Stimulated activated naive B cell treated with anti-CD40 and anti-IgM and Interleukin-4, amounts not matched to agents 10 μg/mL and 1 μg/mL and 100 μg/mL, for 72 hours (primary cell): ENCODE measurements at regions not wholly inside any gene's neighbourhood (a gene's known extent, or its start where the extent isn't known, plus 50 kb on each side); places are given as distances from the start of the nearest gene placed in this dataset.

Source experiments
- ATAC-seq, 2 donors: fragments of 150-1000 bp; cut with Tn5 transposase; replicated peaks; 2 replicates each; pipeline ENCODE4 v1.10.0; 2021; ENCODE audit warnings: moderate library complexity in 1 of 2
- DNase-seq: peaks from one replicate; pipeline ENCODE4 v3.0.0; 2021
- H3K27ac Mint-ChIP-seq: one replicate; pipeline ENCODE4 v1.8.0; 2022; ENCODE audit warnings: mild to moderate bottlenecking, mixed read lengths
- H3K27me3 Mint-ChIP-seq, 2 donors: one replicate each; pipeline ENCODE4 v1.8.0; 2022; ENCODE audit warnings: mixed read lengths in 2 of 2
- H3K36me3 Mint-ChIP-seq, 2 donors: one replicate each; pipeline ENCODE4 v1.8.0; 2022; ENCODE audit warnings: mixed read lengths in 2 of 2, mild to moderate bottlenecking in 1 of 2
- H3K4me1 Mint-ChIP-seq, 2 donors: one replicate each; pipeline ENCODE4 v1.8.0; 2022; ENCODE audit warnings: mixed read lengths in 2 of 2, mild to moderate bottlenecking in 1 of 2
- H3K4me3 Mint-ChIP-seq, 2 donors: one replicate each; pipeline ENCODE4 v1.8.0; 2022; ENCODE audit warnings: mild to moderate bottlenecking in 2 of 2, mixed read lengths in 2 of 2, moderate library complexity in 1 of 2
- H3K9me3 Mint-ChIP-seq, 2 donors: one replicate each; pipeline ENCODE4 v1.8.0; 2022; ENCODE audit warnings: mixed read lengths in 2 of 2, mild to moderate bottlenecking in 1 of 2

- peaks cover 8% of the 10 kb centered on the region in 2 donors for H3K27me3 Mint-ChIP-seq
- H3K4me1 Mint-ChIP-seq: peaks cover 0 to 2% of the 10 kb centered on the region in 2 donors
- no peaks in the 10 kb centered on the region for H3K9me3 Mint-ChIP-seq
- H3K36me3 Mint-ChIP-seq: no peaks in the 10 kb centered on the region
- no peak overlapping the region for H3K4me3 Mint-ChIP-seq
- no peak overlapping the region for H3K27ac Mint-ChIP-seq
- ATAC-seq: no peak
- DNase-seq: no peak
These were observed 85.0 kb downstream of the NUF2 start for GRCh38 chr1:163406772-163407171.

- no peaks in the 10 kb centered on the region for H3K36me3 Mint-ChIP-seq
- DNase-seq (no peak), ATAC-seq (no peak)
- peaks cover 0 to 2% of the 10 kb centered on the region in 2 donors for H3K4me1 Mint-ChIP-seq
- H3K27me3 Mint-ChIP-seq: peaks cover 5 to 8% of the 10 kb centered on the region in 2 donors
- no peak overlapping the region for H3K4me3 Mint-ChIP-seq
- H3K9me3 Mint-ChIP-seq: no peaks in the 10 kb centered on the region
- H3K27ac Mint-ChIP-seq: no peak overlapping the region
These were observed 86.5 kb downstream of the NUF2 start for GRCh38 chr1:163408262-163408661.

GRCh38 chr1:163410073-163410999 lies 88.6 kb downstream of the NUF2 start:
- Mint-ChIP-seq H3K27ac (no peak overlapping the region), H3K4me3 (no peak overlapping the region), H3K9me3 (no peaks in the 10 kb centered on the region), H3K27me3 (peaks cover 5 to 13% of the 10 kb centered on the region in 2 donors), H3K4me1 (peaks cover 6% of the 10 kb centered on the region in 2 donors), H3K36me3 (no peaks in the 10 kb centered on the region)
- DNase-seq (peak; percentile 17), ATAC-seq (peak in 1 of 2 donors; percentile 16)

DNA sequence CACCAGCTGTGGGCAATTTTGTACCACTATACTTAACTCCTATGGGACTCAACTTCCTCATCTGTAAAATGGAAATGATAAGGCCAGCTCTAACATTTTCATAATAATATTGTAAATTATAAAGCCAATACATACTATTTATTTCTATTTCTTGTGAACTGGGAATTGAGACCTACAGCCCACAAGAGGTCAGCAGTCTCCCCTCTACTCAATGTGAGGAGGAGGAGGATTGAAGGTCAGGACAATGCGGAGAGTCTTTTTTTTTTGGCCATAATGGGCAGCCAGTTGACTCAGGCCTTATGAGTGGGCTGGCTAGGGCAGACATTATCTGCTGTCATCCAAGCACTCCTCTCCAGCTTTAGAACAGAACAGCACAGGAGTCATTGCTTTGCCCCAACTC lies 90.5 kb downstream of the NUF2 start:
- H3K4me1 Mint-ChIP-seq: peaks cover 8 to 9% of the 10 kb centered on the region in 2 donors
- no peaks in the 10 kb centered on the region for H3K9me3 Mint-ChIP-seq
- H3K36me3 Mint-ChIP-seq: no peaks in the 10 kb centered on the region
- H3K27ac Mint-ChIP-seq: no peak overlapping the region
- no peak overlapping the region for H3K4me3 Mint-ChIP-seq
- ATAC-seq (no peak), DNase-seq (no peak)
- H3K27me3 Mint-ChIP-seq: peaks cover 7 to 20% of the 10 kb centered on the region in 2 donors

DNA sequence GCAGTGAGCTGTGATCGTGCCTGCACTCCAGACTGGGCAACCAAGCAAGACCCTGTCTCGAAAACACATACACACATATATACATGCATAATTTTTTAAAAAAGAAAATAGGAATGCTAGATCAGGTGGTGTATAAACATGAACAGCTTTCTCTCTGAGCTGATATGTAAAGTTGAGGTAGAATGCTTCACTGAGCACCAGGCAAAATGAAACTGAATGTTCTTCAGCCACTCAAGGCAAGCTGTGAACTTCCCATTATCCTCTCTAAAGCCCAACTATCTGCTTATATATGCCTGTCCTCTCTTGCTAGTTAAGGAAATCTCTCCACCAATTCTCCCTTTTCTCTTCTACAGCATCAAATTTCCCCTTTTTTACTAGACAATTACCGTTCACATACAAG lies 93.0 kb downstream of the NUF2 start:
- Mint-ChIP-seq H3K9me3 (no peaks in the 10 kb centered on the region), H3K27ac (no peak overlapping the region), H3K27me3 (peaks cover 5 to 15% of the 10 kb centered on the region in 2 donors), H3K4me1 (peaks cover 8 to 9% of the 10 kb centered on the region in 2 donors), H3K4me3 (no peak overlapping the region), H3K36me3 (no peaks in the 10 kb centered on the region)
- ATAC-seq (peak; percentile 65 to 82), DNase-seq (no peak)

DNA sequence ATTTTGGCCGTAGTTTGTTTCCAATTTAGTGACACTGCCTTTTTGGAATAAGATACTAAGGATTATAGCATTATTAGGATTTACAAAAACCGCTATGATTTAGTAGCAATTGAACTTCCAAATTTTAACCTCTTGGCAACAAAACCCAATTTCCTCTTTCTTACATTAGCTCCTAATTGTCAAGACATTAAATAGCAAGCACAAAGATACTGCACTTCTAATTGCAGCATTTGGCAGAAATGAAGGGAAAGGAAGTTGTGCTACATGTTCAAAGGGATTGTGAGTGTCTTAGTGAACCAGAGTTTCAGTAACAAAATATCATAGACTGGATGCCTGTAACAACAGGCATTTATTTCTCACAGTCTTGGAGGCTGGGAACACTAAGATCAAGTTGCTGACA lies 99.9 kb downstream of the NUF2 start:
- Mint-ChIP-seq H3K9me3 (no peaks in the 10 kb centered on the region), H3K4me3 (no peak overlapping the region), H3K27ac (no peak overlapping the region), H3K27me3 (peaks cover 5 to 12% of the 10 kb centered on the region in 2 donors), H3K4me1 (no peaks in the 10 kb centered on the region), H3K36me3 (no peaks in the 10 kb centered on the region)
- no peak for ATAC-seq
- DNase-seq: no peak

GRCh38 chr1:163422738-163423404 lies 101.1 kb downstream of the NUF2 start:
- Mint-ChIP-seq H3K27ac (no peak overlapping the region), H3K36me3 (no peaks in the 10 kb centered on the region), H3K4me1 (no peaks in the 10 kb centered on the region), H3K4me3 (no peak overlapping the region), H3K9me3 (no peaks in the 10 kb centered on the region), H3K27me3 (peaks cover 0 to 4% of the 10 kb centered on the region in 2 donors)
- DNase-seq (no peak), ATAC-seq (no peak)

- no peak overlapping the region for H3K27ac Mint-ChIP-seq
- ATAC-seq: no peak
These were observed 104.9 kb downstream of the NUF2 start for GRCh38 chr1:163426505-163427251.

GRCh38 chr1:163427279-163427678 lies 105.5 kb downstream of the NUF2 start:
- no peak overlapping the region for H3K4me3 Mint-ChIP-seq
- ATAC-seq: no peak
- H3K4me1 Mint-ChIP-seq: no peaks in the 10 kb centered on the region
- peaks cover 1 to 3% of the 10 kb centered on the region in 2 donors for H3K9me3 Mint-ChIP-seq
- no peak for DNase-seq
- H3K27me3 Mint-ChIP-seq: peaks cover 0 to 4% of the 10 kb centered on the region in 2 donors
- no peak overlapping the region for H3K27ac Mint-ChIP-seq
- H3K36me3 Mint-ChIP-seq: no peaks in the 10 kb centered on the region

More at GRCh38 chr1:163426505-163427251, 104.9 kb downstream of the NUF2 start:
- DNase-seq: no peak
- Mint-ChIP-seq H3K27me3 (peaks cover 0 to 4% of the 10 kb centered on the region in 2 donors), H3K9me3 (peaks cover 0 to 3% of the 10 kb centered on the region in 2 donors), H3K36me3 (no peaks in the 10 kb centered on the region), H3K4me1 (no peaks in the 10 kb centered on the region), H3K4me3 (no peak overlapping the region)

DNA sequence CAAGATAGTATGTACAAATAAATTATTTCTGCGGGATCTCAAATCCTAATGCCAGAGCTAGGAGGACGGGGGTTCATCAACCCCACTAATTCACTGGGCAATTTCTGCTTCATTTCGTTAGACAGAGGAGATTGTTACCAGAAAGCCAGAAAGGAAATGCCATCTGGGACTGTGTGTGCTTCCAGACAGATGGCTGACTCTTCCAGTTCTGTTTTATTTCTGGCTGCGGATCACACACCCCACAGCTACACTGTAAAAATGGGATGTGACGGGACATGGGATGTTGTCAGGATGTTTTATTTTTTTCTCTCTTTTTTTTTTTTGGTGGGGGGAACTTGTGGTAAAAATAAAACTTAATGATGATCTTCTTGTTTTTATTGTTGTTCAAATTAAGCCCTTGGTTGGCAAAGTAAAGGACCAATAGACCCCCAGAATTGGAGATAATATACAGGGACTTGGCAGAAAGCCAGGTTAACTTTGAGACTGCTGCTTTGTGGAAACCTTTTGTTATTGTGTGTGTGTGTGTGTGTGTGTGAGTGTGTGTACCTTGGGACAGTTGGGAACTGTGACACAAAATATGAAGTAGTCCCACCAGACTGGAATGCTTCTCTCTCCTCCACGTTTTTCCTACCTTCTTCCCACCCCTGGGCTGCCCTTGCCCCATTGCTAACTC lies 114.5 kb downstream of the NUF2 start:
- Mint-ChIP-seq H3K36me3 (no peaks in the 10 kb centered on the region), H3K4me3 (no peak overlapping the region), H3K4me1 (no peaks in the 10 kb centered on the region), H3K9me3 (peaks cover 4% of the 10 kb centered on the region in 2 donors), H3K27me3 (peaks cover 11 to 20% of the 10 kb centered on the region in 2 donors), H3K27ac (no peak overlapping the region)
- ATAC-seq (no peak), DNase-seq (no peak)

- Mint-ChIP-seq H3K27ac (no peak overlapping the region), H3K27me3 (peaks cover 16 to 20% of the 10 kb centered on the region in 2 donors), H3K4me3 (no peak overlapping the region), H3K36me3 (no peaks in the 10 kb centered on the region), H3K9me3 (no peaks in the 10 kb centered on the region), H3K4me1 (no peaks in the 10 kb centered on the region)
- no peak for DNase-seq
- no peak for ATAC-seq
These were observed 117.7 kb downstream of the NUF2 start for GRCh38 chr1:163439471-163439870.

GRCh38 chr1:163440090-163440489 lies 118.3 kb downstream of the NUF2 start:
- Mint-ChIP-seq H3K36me3 (no peaks in the 10 kb centered on the region), H3K27ac (no peak overlapping the region), H3K4me3 (no peak overlapping the region), H3K4me1 (no peaks in the 10 kb centered on the region), H3K9me3 (no peaks in the 10 kb centered on the region), H3K27me3 (peaks cover 16 to 20% of the 10 kb centered on the region in 2 donors)
- no peak for ATAC-seq
- DNase-seq: no peak

DNA sequence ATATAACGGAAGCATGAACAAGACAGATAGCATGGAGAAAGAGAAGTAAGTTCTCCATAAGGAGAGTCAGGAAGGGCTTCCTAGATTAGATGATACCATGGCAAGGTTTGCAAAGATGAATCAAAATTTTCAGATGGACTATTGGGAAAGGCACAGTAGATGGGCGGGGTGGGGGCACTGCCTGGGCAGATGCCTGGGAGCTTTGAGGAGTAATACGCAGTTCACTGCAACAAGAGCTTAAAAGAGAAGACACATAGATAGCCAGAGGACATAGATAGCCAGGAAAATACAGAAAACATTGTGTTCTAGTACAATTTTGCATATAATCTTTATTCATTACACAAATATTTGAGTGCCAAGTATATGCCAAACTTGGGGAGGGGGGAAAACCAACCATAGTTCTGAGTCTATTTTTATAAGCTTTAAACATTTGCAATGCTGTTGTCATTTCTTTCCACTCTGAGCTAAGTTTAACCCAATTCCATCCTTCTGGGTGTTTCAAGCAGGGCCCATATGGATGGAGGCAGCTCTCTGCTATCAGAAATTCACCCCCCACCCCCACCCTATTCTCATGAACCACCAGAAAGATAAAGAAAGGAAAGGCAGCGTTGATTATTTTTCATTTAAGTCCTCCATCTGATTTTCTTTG lies 120.6 kb downstream of the NUF2 start:
- ATAC-seq (no peak), DNase-seq (no peak)
- H3K9me3 Mint-ChIP-seq: no peaks in the 10 kb centered on the region
- H3K27me3 Mint-ChIP-seq: peaks cover 5 to 10% of the 10 kb centered on the region in 2 donors
- H3K27ac Mint-ChIP-seq: no peak overlapping the region
- no peaks in the 10 kb centered on the region for H3K4me1 Mint-ChIP-seq
- H3K4me3 Mint-ChIP-seq: no peak overlapping the region
- H3K36me3 Mint-ChIP-seq: no peaks in the 10 kb centered on the region
